ENCODE measurements at regions not wholly inside any gene's neighbourhood (a gene's known extent, or its start where the extent isn't known, plus 50 kb on each side); places are given as distances from the start of the nearest gene placed in this dataset.

DNA sequence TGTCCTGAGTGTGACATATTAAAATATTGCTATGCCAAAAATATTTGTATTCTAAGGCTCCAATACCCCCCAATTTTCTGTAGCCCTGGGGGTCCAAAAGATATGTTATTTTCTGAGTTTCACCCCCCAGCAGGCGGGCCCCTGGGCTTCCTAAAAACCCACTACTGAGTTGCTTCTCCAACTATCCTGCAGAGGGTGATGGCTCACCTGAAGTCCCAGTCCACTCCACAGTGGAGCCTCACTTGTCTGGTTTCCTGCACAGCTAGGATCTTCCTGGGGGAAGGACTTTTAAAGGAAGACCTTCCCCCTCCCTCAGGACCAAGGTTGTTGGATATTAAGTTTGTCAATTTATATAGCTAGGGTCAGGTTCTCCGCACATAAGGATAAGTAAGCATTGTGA, 1181.4 kb downstream of the ROBO2 start:
- Histone ChIP-seq H3K4me1 (ENCODE audit: control insufficient read depth in 2 of 3, insufficient read depth in 2 of 3, low read depth in 1 of 3, low read length in 3 of 3) (no peaks in the 10 kb centered on the region), H3K36me3 (ENCODE audit: control insufficient read depth in 2 of 3, insufficient read depth in 3 of 3, low read length in 3 of 3) (no peaks in the 10 kb centered on the region), H3K4me3 (ENCODE audit: low read length in 3 of 3) (no peak overlapping the region), H3K9me3 (ENCODE audit: control insufficient read depth in 2 of 3, insufficient read depth in 1 of 3, low read length in 3 of 3) (no peaks in the 10 kb centered on the region), H3K27me3 (ENCODE audit: control insufficient read depth, insufficient read depth, low read length) (no peaks in the 10 kb centered on the region), H3K27ac (ENCODE audit: low read depth in 2 of 2, low read length in 2 of 2) (no peak overlapping the region), H3K9ac (ENCODE audit: low read length in 3 of 3) (no peak overlapping the region)
- intact Hi-C loops (cut with DNase I): no loop called here
- TF ChIP-seq, protein P1, sequence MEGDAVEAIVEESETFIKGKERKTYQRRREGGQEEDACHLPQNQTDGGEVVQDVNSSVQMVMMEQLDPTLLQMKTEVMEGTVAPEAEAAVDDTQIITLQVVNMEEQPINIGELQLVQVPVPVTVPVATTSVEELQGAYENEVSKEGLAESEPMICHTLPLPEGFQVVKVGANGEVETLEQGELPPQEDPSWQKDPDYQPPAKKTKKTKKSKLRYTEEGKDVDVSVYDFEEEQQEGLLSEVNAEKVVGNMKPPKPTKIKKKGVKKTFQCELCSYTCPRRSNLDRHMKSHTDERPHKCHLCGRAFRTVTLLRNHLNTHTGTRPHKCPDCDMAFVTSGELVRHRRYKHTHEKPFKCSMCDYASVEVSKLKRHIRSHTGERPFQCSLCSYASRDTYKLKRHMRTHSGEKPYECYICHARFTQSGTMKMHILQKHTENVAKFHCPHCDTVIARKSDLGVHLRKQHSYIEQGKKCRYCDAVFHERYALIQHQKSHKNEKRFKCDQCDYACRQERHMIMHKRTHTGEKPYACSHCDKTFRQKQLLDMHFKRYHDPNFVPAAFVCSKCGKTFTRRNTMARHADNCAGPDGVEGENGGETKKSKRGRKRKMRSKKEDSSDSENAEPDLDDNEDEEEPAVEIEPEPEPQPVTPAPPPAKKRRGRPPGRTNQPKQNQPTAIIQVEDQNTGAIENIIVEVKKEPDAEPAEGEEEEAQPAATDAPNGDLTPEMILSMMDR (IDR thresholded peaks at IDR 0.05; ENCODE audit: borderline replicate concordance, extremely low read depth, insufficient read depth): no peak
- DNase-seq (no peak), FAIRE-seq (no peak)

DNA sequence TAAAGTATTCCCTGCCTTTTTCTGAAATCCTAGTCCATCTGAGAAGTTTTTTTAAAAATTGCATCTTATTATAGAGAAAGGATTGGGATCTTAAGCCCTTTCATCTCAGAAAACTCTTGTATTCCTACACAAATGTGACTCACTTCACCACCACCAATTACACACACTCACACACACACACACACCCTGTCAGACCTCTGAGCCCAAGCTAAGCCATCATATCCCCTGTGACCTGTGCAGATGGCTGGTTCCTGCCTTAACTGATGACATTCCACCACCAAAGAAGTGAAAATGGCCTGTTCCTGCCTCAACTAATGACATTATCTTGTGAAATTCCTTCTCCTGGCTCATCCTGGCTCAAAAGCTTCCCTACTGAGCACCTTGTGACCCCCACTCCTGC, 1181.9 kb downstream of the ROBO2 start:
- no peaks in the 10 kb centered on the region for H3K27me3 ChIP-seq (ENCODE audit: control insufficient read depth, insufficient read depth, low read length)
- TF ChIP-seq, protein P1 (IDR thresholded peaks at IDR 0.05; ENCODE audit: borderline replicate concordance, extremely low read depth, insufficient read depth): no peak
- intact Hi-C loops (cut with DNase I): no loop called here
- no peak for DNase-seq
- no peak for FAIRE-seq
- H3K36me3 ChIP-seq (ENCODE audit: control insufficient read depth in 2 of 3, insufficient read depth in 3 of 3, low read length in 3 of 3): no peaks in the 10 kb centered on the region
- no peak overlapping the region for H3K9ac ChIP-seq (ENCODE audit: low read length in 3 of 3)
- no peak overlapping the region for H3K27ac ChIP-seq (ENCODE audit: low read depth in 2 of 2, low read length in 2 of 2)
- H3K4me3 ChIP-seq (ENCODE audit: low read length in 3 of 3): no peak overlapping the region
- H3K9me3 ChIP-seq (ENCODE audit: control insufficient read depth in 2 of 3, insufficient read depth in 1 of 3, low read length in 3 of 3): no peaks in the 10 kb centered on the region
- H3K4me1 ChIP-seq (ENCODE audit: control insufficient read depth in 2 of 3, insufficient read depth in 2 of 3, low read depth in 1 of 3, low read length in 3 of 3): no peaks in the 10 kb centered on the region

DNA sequence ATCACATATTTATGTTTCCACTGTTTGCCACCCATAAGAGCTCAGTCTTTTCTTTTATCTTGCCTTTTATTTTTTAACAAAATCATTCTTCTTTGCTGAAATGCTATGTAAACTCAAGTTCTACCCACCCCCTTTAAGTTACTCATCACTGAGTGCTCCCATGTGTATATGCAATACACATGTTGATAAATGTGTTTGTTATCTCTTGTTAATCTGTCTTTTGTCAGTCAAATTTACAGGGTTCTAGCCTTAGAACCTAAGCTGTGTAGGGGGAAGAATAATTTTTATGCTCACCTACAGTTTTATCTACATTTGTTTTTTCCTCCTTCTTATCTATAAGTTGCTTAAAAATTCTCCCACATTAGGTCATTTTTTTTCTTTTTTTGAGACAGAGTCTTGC, 1195.9 kb downstream of the ROBO2 start:
- H3K27me3 ChIP-seq (ENCODE audit: control insufficient read depth, insufficient read depth, low read length): no peaks in the 10 kb centered on the region
- FAIRE-seq: no peak
- H3K36me3 ChIP-seq (ENCODE audit: control insufficient read depth in 2 of 3, insufficient read depth in 3 of 3, low read length in 3 of 3): no peaks in the 10 kb centered on the region
- no peak overlapping the region for H3K9ac ChIP-seq (ENCODE audit: low read length in 3 of 3)
- intact Hi-C loops (cut with DNase I): no loop called here
- H3K4me1 ChIP-seq (ENCODE audit: control insufficient read depth in 2 of 3, insufficient read depth in 2 of 3, low read depth in 1 of 3, low read length in 3 of 3): no peaks in the 10 kb centered on the region
- no peak for DNase-seq
- no peak overlapping the region for H3K27ac ChIP-seq (ENCODE audit: low read depth in 2 of 2, low read length in 2 of 2)
- TF ChIP-seq, protein P1 (IDR thresholded peaks at IDR 0.05; ENCODE audit: borderline replicate concordance, extremely low read depth, insufficient read depth): no peak
- H3K9me3 ChIP-seq (ENCODE audit: control insufficient read depth in 2 of 3, insufficient read depth in 1 of 3, low read length in 3 of 3): peaks cover 0 to 5% (median 2%) of the 10 kb centered on the region in 3 donors
- no peak overlapping the region for H3K4me3 ChIP-seq (ENCODE audit: low read length in 3 of 3)

DNA sequence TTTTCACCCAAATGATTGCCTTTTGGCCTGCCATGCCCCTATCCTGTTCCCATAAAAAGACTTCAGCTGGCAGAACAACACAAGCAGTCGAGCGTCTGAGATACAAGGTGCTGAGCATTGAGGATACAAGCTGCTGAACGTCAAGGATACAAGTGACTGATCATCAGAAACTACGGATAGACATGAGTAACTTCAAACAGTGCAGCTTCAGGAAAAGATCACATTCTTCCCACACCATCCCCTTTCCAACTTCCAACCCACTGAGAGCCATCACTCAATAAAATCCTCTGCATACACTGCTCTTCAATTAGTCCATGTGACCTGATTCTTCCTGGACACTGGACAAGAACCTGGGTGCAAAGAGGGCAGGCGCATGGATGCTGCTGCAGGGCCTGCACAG, 1198.9 kb downstream of the ROBO2 start:
- H3K4me1 ChIP-seq (ENCODE audit: control insufficient read depth in 2 of 3, insufficient read depth in 2 of 3, low read depth in 1 of 3, low read length in 3 of 3): no peaks in the 10 kb centered on the region
- DNase-seq (no peak), FAIRE-seq (no peak)
- H3K4me3 ChIP-seq (ENCODE audit: low read length in 3 of 3): no peak overlapping the region
- intact Hi-C loops (cut with DNase I): no loop called here
- H3K36me3 ChIP-seq (ENCODE audit: control insufficient read depth in 2 of 3, insufficient read depth in 3 of 3, low read length in 3 of 3): no peaks in the 10 kb centered on the region
- no peak overlapping the region for H3K27ac ChIP-seq (ENCODE audit: low read depth in 2 of 2, low read length in 2 of 2)
- TF ChIP-seq, protein P1 (IDR thresholded peaks at IDR 0.05; ENCODE audit: borderline replicate concordance, extremely low read depth, insufficient read depth): no peak
- H3K9ac ChIP-seq (ENCODE audit: low read length in 3 of 3): no peak overlapping the region
- no peaks in the 10 kb centered on the region for H3K27me3 ChIP-seq (ENCODE audit: control insufficient read depth, insufficient read depth, low read length)
- peaks cover 0 to 5% (median 0%) of the 10 kb centered on the region in 3 donors for H3K9me3 ChIP-seq (ENCODE audit: control insufficient read depth in 2 of 3, insufficient read depth in 1 of 3, low read length in 3 of 3)
